Mammary epithelial cell (primary cell): ENCODE measurements at regions not wholly inside any gene's neighbourhood (a gene's known extent, or its start where the extent isn't known, plus 50 kb on each side); places are given as distances from the start of the nearest gene placed in this dataset.

Experiments used
- EZH2 ChIP-seq: IDR thresholded peaks from 2 replicates; pipeline ENCODE4 v1.6.1; 2012; ENCODE audit warnings: low read length, inconsistent platforms, borderline replicate concordance
- TF ChIP-seq, protein P1 (sequence below), 2 donors: IDR thresholded peaks in 1 of 2; conservative IDR thresholded peaks in 1 of 2; 2 replicates each; pipeline ENCODE4 v1.5.1; 2011 to 2012; ENCODE audit warnings: inconsistent platforms in 2 of 2, low read length in 2 of 2, mild to moderate bottlenecking in 2 of 2, control low read depth in 1 of 2, low read depth in 1 of 2; ENCODE audit not compliant: insufficient read depth in 1 of 2; ENCODE audit errors: extremely low read depth in 1 of 2

DNA sequence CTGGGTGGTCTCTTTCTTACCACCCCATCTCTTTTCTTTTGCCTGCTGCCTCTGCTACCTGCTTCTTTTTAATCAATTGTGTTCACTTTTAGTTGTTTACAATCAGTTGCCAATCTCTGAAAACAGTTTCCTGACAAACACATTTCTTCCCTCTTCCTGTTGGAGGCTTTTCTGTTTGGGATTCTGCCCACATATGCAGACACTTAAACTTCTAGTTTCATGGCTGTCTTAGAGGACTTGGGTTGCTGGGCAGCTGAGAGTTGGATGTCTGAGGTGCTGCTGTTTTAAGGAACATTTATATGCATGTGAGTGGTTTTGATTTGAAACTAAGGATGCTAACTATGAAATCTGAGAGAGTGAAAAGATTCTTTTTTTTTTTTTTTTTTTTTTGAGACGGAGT is 112.3 kb upstream of the LIMCH1 start:
- TF ChIP-seq, protein P1, sequence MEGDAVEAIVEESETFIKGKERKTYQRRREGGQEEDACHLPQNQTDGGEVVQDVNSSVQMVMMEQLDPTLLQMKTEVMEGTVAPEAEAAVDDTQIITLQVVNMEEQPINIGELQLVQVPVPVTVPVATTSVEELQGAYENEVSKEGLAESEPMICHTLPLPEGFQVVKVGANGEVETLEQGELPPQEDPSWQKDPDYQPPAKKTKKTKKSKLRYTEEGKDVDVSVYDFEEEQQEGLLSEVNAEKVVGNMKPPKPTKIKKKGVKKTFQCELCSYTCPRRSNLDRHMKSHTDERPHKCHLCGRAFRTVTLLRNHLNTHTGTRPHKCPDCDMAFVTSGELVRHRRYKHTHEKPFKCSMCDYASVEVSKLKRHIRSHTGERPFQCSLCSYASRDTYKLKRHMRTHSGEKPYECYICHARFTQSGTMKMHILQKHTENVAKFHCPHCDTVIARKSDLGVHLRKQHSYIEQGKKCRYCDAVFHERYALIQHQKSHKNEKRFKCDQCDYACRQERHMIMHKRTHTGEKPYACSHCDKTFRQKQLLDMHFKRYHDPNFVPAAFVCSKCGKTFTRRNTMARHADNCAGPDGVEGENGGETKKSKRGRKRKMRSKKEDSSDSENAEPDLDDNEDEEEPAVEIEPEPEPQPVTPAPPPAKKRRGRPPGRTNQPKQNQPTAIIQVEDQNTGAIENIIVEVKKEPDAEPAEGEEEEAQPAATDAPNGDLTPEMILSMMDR (conservative IDR thresholded peaks at IDR 0.05 in 1 of 2, IDR thresholded peaks at IDR 0.05 in 1 of 2; ENCODE audit: extremely low read depth in 1 of 2, insufficient read depth in 1 of 2, low read depth in 1 of 2, low read length in 2 of 2) = no peak
- no peak for TF ChIP-seq EZH2
